ENCODE measurements at regions not wholly inside any gene's neighbourhood (a gene's known extent, or its start where the extent isn't known, plus 50 kb on each side); places are given as distances from the start of the nearest gene placed in this dataset.

DNA sequence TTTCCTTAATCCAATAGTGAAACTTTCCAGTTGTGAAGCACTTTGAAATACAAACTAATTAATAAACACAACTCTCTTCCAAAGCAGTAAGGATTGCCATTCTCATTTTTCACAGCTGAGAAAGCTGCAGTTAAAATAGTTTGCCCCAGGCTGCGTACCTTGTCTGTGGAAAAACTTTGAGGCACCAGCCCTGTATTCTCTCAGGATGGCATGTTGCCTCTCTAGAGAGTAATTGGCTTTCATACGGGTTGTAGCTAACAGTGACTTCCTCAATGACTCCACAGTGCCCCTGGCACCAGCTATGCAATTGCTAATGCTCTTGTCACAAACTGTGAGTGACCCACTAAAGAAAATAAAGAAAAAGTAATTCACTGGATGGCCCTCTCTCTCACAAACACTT is 345.7 kb downstream of the MTX2 start:
- TF ChIP-seq RAD21 (IDR thresholded peaks at IDR 0.05; ENCODE audit: low read depth) (no peak), YY1 (IDR thresholded peaks at IDR 0.05; ENCODE audit: low read depth) (no peak), EP300 (IDR thresholded peaks at IDR 0.05; ENCODE audit: borderline replicate concordance) (no peak)
- TF ChIP-seq, protein P1, sequence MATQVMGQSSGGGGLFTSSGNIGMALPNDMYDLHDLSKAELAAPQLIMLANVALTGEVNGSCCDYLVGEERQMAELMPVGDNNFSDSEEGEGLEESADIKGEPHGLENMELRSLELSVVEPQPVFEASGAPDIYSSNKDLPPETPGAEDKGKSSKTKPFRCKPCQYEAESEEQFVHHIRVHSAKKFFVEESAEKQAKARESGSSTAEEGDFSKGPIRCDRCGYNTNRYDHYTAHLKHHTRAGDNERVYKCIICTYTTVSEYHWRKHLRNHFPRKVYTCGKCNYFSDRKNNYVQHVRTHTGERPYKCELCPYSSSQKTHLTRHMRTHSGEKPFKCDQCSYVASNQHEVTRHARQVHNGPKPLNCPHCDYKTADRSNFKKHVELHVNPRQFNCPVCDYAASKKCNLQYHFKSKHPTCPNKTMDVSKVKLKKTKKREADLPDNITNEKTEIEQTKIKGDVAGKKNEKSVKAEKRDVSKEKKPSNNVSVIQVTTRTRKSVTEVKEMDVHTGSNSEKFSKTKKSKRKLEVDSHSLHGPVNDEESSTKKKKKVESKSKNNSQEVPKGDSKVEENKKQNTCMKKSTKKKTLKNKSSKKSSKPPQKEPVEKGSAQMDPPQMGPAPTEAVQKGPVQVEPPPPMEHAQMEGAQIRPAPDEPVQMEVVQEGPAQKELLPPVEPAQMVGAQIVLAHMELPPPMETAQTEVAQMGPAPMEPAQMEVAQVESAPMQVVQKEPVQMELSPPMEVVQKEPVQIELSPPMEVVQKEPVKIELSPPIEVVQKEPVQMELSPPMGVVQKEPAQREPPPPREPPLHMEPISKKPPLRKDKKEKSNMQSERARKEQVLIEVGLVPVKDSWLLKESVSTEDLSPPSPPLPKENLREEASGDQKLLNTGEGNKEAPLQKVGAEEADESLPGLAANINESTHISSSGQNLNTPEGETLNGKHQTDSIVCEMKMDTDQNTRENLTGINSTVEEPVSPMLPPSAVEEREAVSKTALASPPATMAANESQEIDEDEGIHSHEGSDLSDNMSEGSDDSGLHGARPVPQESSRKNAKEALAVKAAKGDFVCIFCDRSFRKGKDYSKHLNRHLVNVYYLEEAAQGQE (IDR thresholded peaks at IDR 0.05; ENCODE audit: low read depth), result no peak
- TF ChIP-seq, protein P2, sequence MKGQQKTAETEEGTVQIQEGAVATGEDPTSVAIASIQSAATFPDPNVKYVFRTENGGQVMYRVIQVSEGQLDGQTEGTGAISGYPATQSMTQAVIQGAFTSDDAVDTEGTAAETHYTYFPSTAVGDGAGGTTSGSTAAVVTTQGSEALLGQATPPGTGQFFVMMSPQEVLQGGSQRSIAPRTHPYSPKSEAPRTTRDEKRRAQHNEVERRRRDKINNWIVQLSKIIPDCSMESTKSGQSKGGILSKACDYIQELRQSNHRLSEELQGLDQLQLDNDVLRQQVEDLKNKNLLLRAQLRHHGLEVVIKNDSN (IDR thresholded peaks at IDR 0.05), result no peak
